ENCODE measurements at regions not wholly inside any gene's neighbourhood (a gene's known extent, or its start where the extent isn't known, plus 50 kb on each side); places are given as distances from the start of the nearest gene placed in this dataset.

DNA sequence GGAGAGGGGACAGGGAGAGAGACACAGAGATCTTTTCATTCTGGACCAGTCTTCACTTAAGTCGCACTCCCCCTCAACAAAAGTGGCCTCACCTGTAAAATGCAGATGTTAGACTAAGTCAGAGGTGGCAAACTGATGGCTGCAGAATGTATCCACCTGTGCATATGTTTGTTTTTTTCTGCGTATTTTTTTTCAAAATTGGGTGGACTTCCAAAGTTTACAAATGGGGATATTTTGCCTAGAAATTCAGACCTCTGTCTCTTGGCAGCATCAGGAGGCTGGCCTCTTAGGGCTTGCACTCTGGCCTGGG is 525.0 kb downstream of the MATN1 start:
- Histone ChIP-seq H3K9me3 (ENCODE audit: control insufficient read depth in 1 of 2, insufficient read depth in 1 of 2, low read depth in 1 of 2, low read length in 2 of 2) (no peaks in the 10 kb centered on the region; a peak in 1 of 4 replicates), H2AFZ (ENCODE audit: low read depth, low read length, poor library complexity, severe bottlenecking) (no peak overlapping the region), H3K79me2 (ENCODE audit: insufficient read depth, low read length) (no peaks in the 10 kb centered on the region), H3K4me2 (ENCODE audit: low read length) (no peak overlapping the region), H3K4me1 (ENCODE audit: control insufficient read depth in 1 of 2, insufficient read depth in 2 of 2, low read length in 2 of 2) (no peaks in the 10 kb centered on the region), H3K27ac (ENCODE audit: low read depth, low read length) (no peak overlapping the region), H3K9me2 (ENCODE audit: insufficient read depth) (no peaks in the 10 kb centered on the region), H4K20me1 (ENCODE audit: insufficient read depth) (no peaks in the 10 kb centered on the region), H3K9ac (ENCODE audit: low read length) (no peak overlapping the region), H3K36me3 (ENCODE audit: control insufficient read depth in 1 of 2, insufficient read depth in 2 of 2, low read length in 2 of 2) (no peaks in the 10 kb centered on the region), H3K4me3 (replicated peaks in 1 of 2; ENCODE audit: low read depth in 1 of 2, low read length in 2 of 2) (no peak overlapping the region), H3K27me3 (ENCODE audit: insufficient read depth, low read length) (peaks cover 26% of the 10 kb centered on the region)
- DNase-seq (ENCODE audit: low read depth, low spot score): no peak
- intact Hi-C loops (cut with micrococcal nuclease): no loop called here
- ChIA-PET CTCF (no interaction called here), POLR2A (no interaction called here), RAD21 (ENCODE audit: low non-redundant PET in 1 of 2, low total read pairs in 2 of 2, uncharacterized antibody in 2 of 2, unreplicated experiment in 2 of 2) (no interaction called here)
- ATAC-seq: no peak
- BruUV-seq (replicated peaks): no TSS peak
- TF ChIP-seq, protein P1, sequence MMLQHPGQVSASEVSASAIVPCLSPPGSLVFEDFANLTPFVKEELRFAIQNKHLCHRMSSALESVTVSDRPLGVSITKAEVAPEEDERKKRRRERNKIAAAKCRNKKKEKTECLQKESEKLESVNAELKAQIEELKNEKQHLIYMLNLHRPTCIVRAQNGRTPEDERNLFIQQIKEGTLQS (IDR thresholded peaks at IDR 0.05): no peak
- TF ChIP-seq, protein P2, sequence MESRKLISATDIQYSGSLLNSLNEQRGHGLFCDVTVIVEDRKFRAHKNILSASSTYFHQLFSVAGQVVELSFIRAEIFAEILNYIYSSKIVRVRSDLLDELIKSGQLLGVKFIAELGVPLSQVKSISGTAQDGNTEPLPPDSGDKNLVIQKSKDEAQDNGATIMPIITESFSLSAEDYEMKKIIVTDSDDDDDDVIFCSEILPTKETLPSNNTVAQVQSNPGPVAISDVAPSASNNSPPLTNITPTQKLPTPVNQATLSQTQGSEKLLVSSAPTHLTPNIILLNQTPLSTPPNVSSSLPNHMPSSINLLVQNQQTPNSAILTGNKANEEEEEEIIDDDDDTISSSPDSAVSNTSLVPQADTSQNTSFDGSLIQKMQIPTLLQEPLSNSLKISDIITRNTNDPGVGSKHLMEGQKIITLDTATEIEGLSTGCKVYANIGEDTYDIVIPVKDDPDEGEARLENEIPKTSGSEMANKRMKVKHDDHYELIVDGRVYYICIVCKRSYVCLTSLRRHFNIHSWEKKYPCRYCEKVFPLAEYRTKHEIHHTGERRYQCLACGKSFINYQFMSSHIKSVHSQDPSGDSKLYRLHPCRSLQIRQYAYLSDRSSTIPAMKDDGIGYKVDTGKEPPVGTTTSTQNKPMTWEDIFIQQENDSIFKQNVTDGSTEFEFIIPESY (IDR thresholded peaks at IDR 0.05; ENCODE audit: extremely low read depth, insufficient replicate concordance, low read length): no peak

DNA sequence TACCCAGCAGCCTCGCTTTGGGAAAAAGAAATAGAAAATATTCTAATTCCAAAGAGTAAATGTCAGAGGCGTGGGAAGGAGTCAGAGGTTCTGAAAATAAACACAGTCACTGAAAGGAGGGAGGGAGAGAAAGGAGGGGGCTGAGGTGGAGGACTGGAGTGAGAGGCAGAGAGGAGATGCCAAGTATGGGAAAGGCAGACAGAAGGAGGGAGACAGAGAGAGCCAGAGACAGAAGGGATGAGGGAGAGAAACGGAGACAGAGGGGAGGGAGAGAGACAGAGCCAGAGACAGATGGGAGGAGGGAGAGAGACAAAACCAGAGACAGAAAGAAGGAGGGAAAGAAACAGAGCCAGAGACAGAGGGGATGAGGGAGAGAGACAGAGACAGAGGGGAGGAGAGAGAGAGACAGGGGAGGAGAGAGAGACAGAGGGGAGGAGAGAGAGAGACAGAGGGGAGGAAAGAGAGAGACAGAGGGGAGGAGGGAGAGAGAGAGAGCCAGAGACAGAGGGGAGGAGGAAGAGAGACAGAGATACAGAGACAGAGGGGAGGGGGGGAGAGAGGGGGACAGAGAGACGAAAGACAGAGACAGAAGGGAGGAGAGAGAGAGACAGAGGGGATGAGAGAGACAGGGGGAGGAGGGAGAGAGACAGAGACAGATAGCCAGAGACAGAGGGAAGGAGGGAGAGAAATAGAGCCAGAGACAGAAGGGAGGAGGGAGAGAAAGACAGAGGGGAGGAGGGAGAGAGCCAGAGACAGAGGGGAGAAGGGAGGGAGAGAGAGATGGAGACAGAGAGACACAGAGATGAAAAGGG is 525.5 kb downstream of the MATN1 start:
- H3K27me3 ChIP-seq (ENCODE audit: insufficient read depth, low read length): peaks cover 26% of the 10 kb centered on the region
- no peak overlapping the region for H2AFZ ChIP-seq (ENCODE audit: low read depth, low read length, poor library complexity, severe bottlenecking)
- H3K9ac ChIP-seq (ENCODE audit: low read length): no peak overlapping the region
- H3K4me2 ChIP-seq (ENCODE audit: low read length): no peak overlapping the region
- no peaks in the 10 kb centered on the region for H3K79me2 ChIP-seq (ENCODE audit: insufficient read depth, low read length)
- no peak overlapping the region for H3K27ac ChIP-seq (ENCODE audit: low read depth, low read length)
- ATAC-seq (no peak), DNase-seq (ENCODE audit: low read depth, low spot score) (no peak)
- TF ChIP-seq, protein P1 (IDR thresholded peaks at IDR 0.05): no peak
- TF ChIP-seq, protein P2 (IDR thresholded peaks at IDR 0.05; ENCODE audit: extremely low read depth, insufficient replicate concordance, low read length): no peak
- TF ChIP-seq, protein P3, sequence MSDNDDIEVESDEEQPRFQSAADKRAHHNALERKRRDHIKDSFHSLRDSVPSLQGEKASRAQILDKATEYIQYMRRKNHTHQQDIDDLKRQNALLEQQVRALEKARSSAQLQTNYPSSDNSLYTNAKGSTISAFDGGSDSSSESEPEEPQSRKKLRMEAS (IDR thresholded peaks at IDR 0.05): no peak
- no peak for TF ChIP-seq FOSL1 (IDR thresholded peaks at IDR 0.05; ENCODE audit: low read depth)
- no peaks in the 10 kb centered on the region for H3K9me2 ChIP-seq (ENCODE audit: insufficient read depth)
- no peaks in the 10 kb centered on the region for H4K20me1 ChIP-seq (ENCODE audit: insufficient read depth)
- ChIA-PET POLR2A (no interaction called here), RAD21 (ENCODE audit: low non-redundant PET in 1 of 2, low total read pairs in 2 of 2, uncharacterized antibody in 2 of 2, unreplicated experiment in 2 of 2) (no interaction called here), CTCF (no interaction called here)
- intact Hi-C loops (cut with micrococcal nuclease): no loop called here
- H3K4me1 ChIP-seq (ENCODE audit: control insufficient read depth in 1 of 2, insufficient read depth in 2 of 2, low read length in 2 of 2): no peaks in the 10 kb centered on the region
- no TSS peak for BruUV-seq (replicated peaks)
- H3K4me3 ChIP-seq (replicated peaks in 1 of 2; ENCODE audit: low read depth in 1 of 2, low read length in 2 of 2): no peak overlapping the region
- H3K9me3 ChIP-seq (ENCODE audit: control insufficient read depth in 1 of 2, insufficient read depth in 1 of 2, low read depth in 1 of 2, low read length in 2 of 2): no peaks in the 10 kb centered on the region; a peak in 1 of 4 replicates
- no peaks in the 10 kb centered on the region for H3K36me3 ChIP-seq (ENCODE audit: control insufficient read depth in 1 of 2, insufficient read depth in 2 of 2, low read length in 2 of 2)

Measured in HCT116 (cell line).